HCT116 (cell line): ENCODE measurements at regions not wholly inside any gene's neighbourhood (a gene's known extent, or its start where the extent isn't known, plus 50 kb on each side); places are given as distances from the start of the nearest gene placed in this dataset.

Source experiments
- CTCF ChIP-seq, 3 experiments: fragments of 200-600 bp in 1 of 3; sonication (generic) in 1 of 3; IDR thresholded peaks in 2 of 3; conservative IDR thresholded peaks in 1 of 3; 2 replicates each; pipeline ENCODE4 v1.5.1; 2012 to 2017; ENCODE audit warnings: low read depth in 2 of 3, low read length in 2 of 3, antibody characterized with exemption in 1 of 3, borderline replicate concordance in 1 of 3, control low read depth in 1 of 3, mild to moderate bottlenecking in 1 of 3, mixed read lengths in 1 of 3, mixed run types in 1 of 3, moderate library complexity in 1 of 3; ENCODE audit not compliant: insufficient read depth in 1 of 3
- EZH2phosphoT487 ChIP-seq: fragments of 200-600 bp; IDR thresholded peaks from 2 replicates; pipeline ENCODE4 v1.6.1; 2018; ENCODE audit warnings: antibody characterized with exemption, borderline replicate concordance
- RAD21 ChIP-seq: IDR thresholded peaks from 2 replicates; pipeline ENCODE4 v1.6.1; 2012; ENCODE audit warnings: low read depth, mild to moderate bottlenecking
- SP1 ChIP-seq: IDR thresholded peaks from 2 replicates; pipeline ENCODE4 v1.6.1; 2012; ENCODE audit warnings: low read depth
- YY1 ChIP-seq: IDR thresholded peaks from 2 replicates; pipeline ENCODE4 v1.6.1; 2011; ENCODE audit warnings: low read length, low read depth, moderate library complexity, mild to moderate bottlenecking; ENCODE audit not compliant: insufficient replicate concordance; ENCODE audit errors: extremely low read depth
- ZNF274 ChIP-seq: fragments of 200-500 bp; sonication (Bioruptor generic); IDR thresholded peaks from 2 replicates; pipeline ENCODE4 v1.6.1; 2014; ENCODE audit warnings: mild to moderate bottlenecking, low read depth, low read length, inconsistent platforms
- TF ChIP-seq, protein P1 (sequence below): IDR thresholded peaks from 2 replicates; pipeline ENCODE4 v1.6.1; 2012

- no peak for TF ChIP-seq ZNF274
- TF ChIP-seq YY1, result no peak
- no peak for TF ChIP-seq RAD21
- TF ChIP-seq CTCF (IDR thresholded peaks at IDR 0.05 in 2 of 3, conservative IDR thresholded peaks at IDR 0.05 in 1 of 3; ENCODE audit: borderline replicate concordance in 1 of 3, insufficient read depth in 1 of 3, low read depth in 2 of 3, low read length in 2 of 3), result no peak
- TF ChIP-seq, protein P1, sequence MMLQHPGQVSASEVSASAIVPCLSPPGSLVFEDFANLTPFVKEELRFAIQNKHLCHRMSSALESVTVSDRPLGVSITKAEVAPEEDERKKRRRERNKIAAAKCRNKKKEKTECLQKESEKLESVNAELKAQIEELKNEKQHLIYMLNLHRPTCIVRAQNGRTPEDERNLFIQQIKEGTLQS, result no peak
- no peak for TF ChIP-seq SP1
- no peak for TF ChIP-seq EZH2phosphoT487
These were observed 450.1 kb upstream of the INTU start for GRCh38 chr4:127182687-127183086.
